Memory B cell (primary cell): ENCODE measurements at regions not wholly inside any gene's neighbourhood (a gene's known extent, or its start where the extent isn't known, plus 50 kb on each side); places are given as distances from the start of the nearest gene placed in this dataset.

ENCODE experiments used
- ATAC-seq: fragments of 150-1000 bp; cut with Tn5 transposase; 2 replicates; pipeline ENCODE4 v1.10.0; 2021; ENCODE audit warnings: low read depth, mild to moderate bottlenecking, moderate library complexity
- DNase-seq, 2 donors: peaks; one replicate each; pipeline ENCODE4 v3.0.0; 2022; ENCODE audit warnings: low spot score in 2 of 2
- H3K27ac Mint-ChIP-seq: one replicate; pipeline ENCODE4 v1.8.0; 2022; ENCODE audit warnings: mild to moderate bottlenecking, moderate library complexity, mixed read lengths
- H3K27me3 Mint-ChIP-seq: one replicate; pipeline ENCODE4 v1.8.0; 2022; ENCODE audit warnings: mixed read lengths
- H3K36me3 Mint-ChIP-seq: one replicate; pipeline ENCODE4 v1.8.0; 2022; ENCODE audit warnings: mild to moderate bottlenecking, mixed read lengths
- H3K4me1 Mint-ChIP-seq: one replicate; pipeline ENCODE4 v1.8.0; 2022; ENCODE audit warnings: mixed read lengths
- H3K4me3 Mint-ChIP-seq: one replicate; pipeline ENCODE4 v1.8.0; 2022; ENCODE audit warnings: mild to moderate bottlenecking, moderate library complexity, mixed read lengths
- H3K9me3 Mint-ChIP-seq: one replicate; pipeline ENCODE4 v1.8.0; 2022; ENCODE audit warnings: mixed read lengths

GRCh38 chr12:125356111-125356510 lies 290.9 kb downstream of the AACS start:
- peaks cover 10% of the 10 kb centered on the region for H3K27me3 Mint-ChIP-seq
- ATAC-seq (no peak), DNase-seq (no peak)
- H3K4me1 Mint-ChIP-seq, result no peaks in the 10 kb centered on the region
- H3K27ac Mint-ChIP-seq, result no peak overlapping the region
- no peak overlapping the region for H3K4me3 Mint-ChIP-seq
- H3K9me3 Mint-ChIP-seq, result no peaks in the 10 kb centered on the region
- H3K36me3 Mint-ChIP-seq, result peaks cover 3% of the 10 kb centered on the region

GRCh38 chr12:125357561-125357960 lies 292.3 kb downstream of the AACS start:
- Mint-ChIP-seq H3K9me3 (no peaks in the 10 kb centered on the region), H3K4me3 (no peak overlapping the region), H3K4me1 (no peaks in the 10 kb centered on the region), H3K27ac (no peak overlapping the region), H3K27me3 (peaks cover 10% of the 10 kb centered on the region), H3K36me3 (peaks cover 3% of the 10 kb centered on the region)
- no peak for DNase-seq
- no peak for ATAC-seq

GRCh38 chr12:125360540-125360939 lies 295.3 kb downstream of the AACS start:
- H3K4me3 Mint-ChIP-seq, result no peak overlapping the region
- no peak overlapping the region for H3K27ac Mint-ChIP-seq
- H3K36me3 Mint-ChIP-seq, result peaks cover 3% of the 10 kb centered on the region
- ATAC-seq (no peak), DNase-seq (no peak)
- no peaks in the 10 kb centered on the region for H3K4me1 Mint-ChIP-seq
- H3K27me3 Mint-ChIP-seq, result peaks cover 6% of the 10 kb centered on the region
- no peaks in the 10 kb centered on the region for H3K9me3 Mint-ChIP-seq

DNA sequence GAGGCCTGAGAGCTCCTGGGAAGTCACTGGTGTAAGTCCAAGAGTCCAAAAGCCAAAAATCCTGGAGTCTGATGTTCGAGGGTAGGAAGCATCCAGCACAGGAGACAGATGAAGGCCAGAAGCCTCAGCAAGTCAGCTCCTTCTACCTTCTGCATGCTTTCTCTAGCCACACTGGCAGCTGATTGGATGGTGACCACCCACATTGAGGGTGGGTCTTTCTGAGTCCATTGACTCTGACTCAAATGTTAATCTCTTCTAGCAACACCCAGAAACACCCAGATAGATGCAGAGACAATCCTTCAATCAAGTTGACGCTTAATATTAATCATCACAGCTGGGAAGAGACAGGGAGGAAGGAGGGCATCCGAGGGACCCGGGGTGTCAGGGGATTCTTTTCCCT lies 305.8 kb downstream of the AACS start:
- H3K4me1 Mint-ChIP-seq, result no peaks in the 10 kb centered on the region
- ATAC-seq, result no peak
- no peak overlapping the region for H3K4me3 Mint-ChIP-seq
- peaks cover 9% of the 10 kb centered on the region for H3K27me3 Mint-ChIP-seq
- H3K36me3 Mint-ChIP-seq, result no peaks in the 10 kb centered on the region
- H3K27ac Mint-ChIP-seq, result no peak overlapping the region
- H3K9me3 Mint-ChIP-seq, result peaks cover 5% of the 10 kb centered on the region
- no peak for DNase-seq

- no peak overlapping the region for H3K27ac Mint-ChIP-seq
- no peak overlapping the region for H3K4me3 Mint-ChIP-seq
- H3K9me3 Mint-ChIP-seq, result peaks cover 5% of the 10 kb centered on the region
- no peaks in the 10 kb centered on the region for H3K4me1 Mint-ChIP-seq
- no peaks in the 10 kb centered on the region for H3K36me3 Mint-ChIP-seq
- DNase-seq (no peak), ATAC-seq (no peak)
- peaks cover 9% of the 10 kb centered on the region for H3K27me3 Mint-ChIP-seq
Measured at GRCh38 chr12:125372085-125372484, 306.9 kb downstream of the AACS start.

DNA sequence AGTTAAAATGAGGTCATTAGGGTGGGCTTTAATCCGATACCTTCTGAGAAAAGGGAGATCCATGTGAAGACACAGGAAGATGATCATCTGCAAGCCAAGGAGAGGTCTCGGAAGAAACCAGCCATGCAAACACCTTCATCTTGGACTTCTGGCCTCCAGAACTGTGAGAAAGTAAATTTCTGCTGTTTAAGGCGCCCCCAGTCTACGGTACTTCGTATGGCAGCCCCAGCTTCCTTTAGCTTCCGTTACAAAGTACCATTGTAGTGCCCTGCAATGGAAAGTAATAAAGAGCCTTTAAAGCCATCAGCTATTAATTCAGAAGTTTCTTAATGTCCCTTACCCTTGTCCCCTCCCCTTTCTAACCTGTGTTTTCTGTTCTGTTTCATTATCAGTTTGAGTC lies 308.1 kb downstream of the AACS start:
- ATAC-seq (no peak), DNase-seq (no peak)
- no peaks in the 10 kb centered on the region for H3K4me1 Mint-ChIP-seq
- H3K9me3 Mint-ChIP-seq, result peaks cover 7% of the 10 kb centered on the region
- peaks cover 12% of the 10 kb centered on the region for H3K27me3 Mint-ChIP-seq
- no peak overlapping the region for H3K27ac Mint-ChIP-seq
- H3K36me3 Mint-ChIP-seq, result no peaks in the 10 kb centered on the region
- no peak overlapping the region for H3K4me3 Mint-ChIP-seq

DNA sequence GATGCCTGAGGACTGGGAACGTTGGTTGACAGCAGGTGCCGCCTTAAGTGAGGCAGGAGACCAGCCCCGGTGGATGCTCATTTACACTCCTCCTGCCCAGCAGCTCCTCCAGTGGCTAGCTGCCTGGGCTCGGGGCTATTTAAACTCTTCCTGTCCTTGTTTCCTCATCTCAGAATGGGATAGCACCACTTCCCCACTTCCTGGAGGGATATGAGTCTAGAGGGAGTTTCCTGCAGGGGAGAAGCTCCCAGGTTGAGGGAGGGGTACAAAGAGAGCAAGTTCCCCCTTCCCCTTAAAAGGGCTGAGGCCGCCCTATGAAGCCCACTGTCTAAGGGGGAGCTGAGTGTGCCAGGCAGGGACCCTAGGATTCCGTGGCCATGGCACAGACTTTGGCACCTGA lies 311.2 kb downstream of the AACS start:
- DNase-seq (no peak), ATAC-seq (no peak)
- H3K9me3 Mint-ChIP-seq, result peaks cover 5% of the 10 kb centered on the region
- H3K4me3 Mint-ChIP-seq, result no peak overlapping the region
- no peaks in the 10 kb centered on the region for H3K4me1 Mint-ChIP-seq
- no peaks in the 10 kb centered on the region for H3K36me3 Mint-ChIP-seq
- H3K27me3 Mint-ChIP-seq, result peaks cover 10% of the 10 kb centered on the region
- no peak overlapping the region for H3K27ac Mint-ChIP-seq

DNA sequence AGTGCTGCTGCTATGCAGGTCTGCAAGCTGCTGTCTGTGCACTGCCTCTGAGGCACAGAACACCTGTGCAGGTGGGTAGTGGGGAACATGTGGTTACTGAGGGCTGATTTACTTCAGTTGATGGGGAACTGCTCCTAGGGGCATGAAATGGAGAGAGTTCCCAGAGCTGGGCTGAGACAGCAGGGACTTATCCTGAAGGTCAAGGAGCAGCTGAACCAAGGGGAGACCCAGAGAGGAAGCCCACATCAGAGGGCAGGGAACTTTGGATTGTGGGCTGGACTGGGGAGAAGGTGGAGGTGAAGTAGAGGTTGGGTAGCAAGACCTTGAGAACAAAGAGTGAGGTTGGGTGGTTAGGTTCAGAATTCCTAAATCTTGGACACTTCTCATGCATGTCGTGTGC lies 311.9 kb downstream of the AACS start:
- ATAC-seq (no peak), DNase-seq (no peak)
- H3K9me3 Mint-ChIP-seq, result peaks cover 5% of the 10 kb centered on the region
- H3K4me3 Mint-ChIP-seq, result no peak overlapping the region
- H3K4me1 Mint-ChIP-seq, result no peaks in the 10 kb centered on the region
- no peak overlapping the region for H3K27ac Mint-ChIP-seq
- H3K27me3 Mint-ChIP-seq, result peaks cover 10% of the 10 kb centered on the region
- no peaks in the 10 kb centered on the region for H3K36me3 Mint-ChIP-seq

GRCh38 chr12:125381373-125381772 lies 316.1 kb downstream of the AACS start:
- ATAC-seq (no peak), DNase-seq (no peak)
- no peak overlapping the region for H3K27ac Mint-ChIP-seq
- no peaks in the 10 kb centered on the region for H3K4me1 Mint-ChIP-seq
- peaks cover 12% of the 10 kb centered on the region for H3K27me3 Mint-ChIP-seq
- H3K9me3 Mint-ChIP-seq, result peaks cover 5% of the 10 kb centered on the region
- no peak overlapping the region for H3K4me3 Mint-ChIP-seq
- H3K36me3 Mint-ChIP-seq, result no peaks in the 10 kb centered on the region

DNA sequence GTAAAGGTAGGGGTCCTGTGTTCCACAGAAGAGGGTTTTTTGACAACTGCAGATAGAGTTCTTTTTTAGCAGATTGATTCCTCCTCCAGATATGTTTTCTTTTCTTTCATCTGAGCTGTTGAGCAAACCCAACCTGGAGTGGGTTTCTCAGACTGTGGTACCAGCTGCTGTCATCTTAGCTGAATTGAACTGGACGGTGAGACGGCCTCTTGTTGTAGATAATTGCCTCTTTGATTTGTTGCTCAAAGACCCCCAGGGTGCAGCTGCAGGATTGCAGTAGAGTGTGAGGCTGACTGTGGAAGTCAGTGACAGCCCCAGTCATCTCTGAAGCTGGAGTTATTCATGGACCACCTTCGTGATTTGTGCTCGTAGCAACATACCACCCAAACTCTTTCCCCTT lies 317.7 kb downstream of the AACS start:
- H3K4me3 Mint-ChIP-seq, result no peak overlapping the region
- H3K4me1 Mint-ChIP-seq, result no peaks in the 10 kb centered on the region
- H3K36me3 Mint-ChIP-seq, result no peaks in the 10 kb centered on the region
- peaks cover 8% of the 10 kb centered on the region for H3K27me3 Mint-ChIP-seq
- ATAC-seq (no peak), DNase-seq (no peak)
- no peak overlapping the region for H3K27ac Mint-ChIP-seq
- H3K9me3 Mint-ChIP-seq, result peaks cover 2% of the 10 kb centered on the region

DNA sequence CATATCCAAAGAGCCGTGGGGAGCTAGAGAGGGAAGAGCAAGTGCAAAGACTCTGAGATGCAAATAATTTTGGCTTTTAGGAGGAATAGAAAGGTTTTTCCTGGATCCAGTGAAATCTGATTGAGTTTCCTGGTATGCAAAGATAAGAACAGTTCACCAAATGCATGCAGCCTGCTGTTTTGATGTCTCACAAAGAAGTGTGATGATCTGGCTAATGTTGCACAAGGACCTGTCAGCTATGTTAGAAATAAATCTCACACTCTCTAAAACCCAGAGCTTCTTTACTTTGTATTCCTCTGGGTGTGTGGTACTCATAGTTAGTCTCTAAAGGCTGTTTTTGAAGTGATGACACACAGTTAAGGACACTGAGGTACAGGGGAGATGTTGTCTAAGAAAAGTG lies 321.4 kb downstream of the AACS start:
- H3K4me1 Mint-ChIP-seq, result no peaks in the 10 kb centered on the region
- peaks cover 7% of the 10 kb centered on the region for H3K27me3 Mint-ChIP-seq
- DNase-seq, result no peak
- H3K4me3 Mint-ChIP-seq, result no peak overlapping the region
- H3K27ac Mint-ChIP-seq, result no peak overlapping the region
- H3K36me3 Mint-ChIP-seq, result no peaks in the 10 kb centered on the region
- H3K9me3 Mint-ChIP-seq, result peaks cover 4% of the 10 kb centered on the region
- no peak for ATAC-seq

GRCh38 chr12:125387206-125387605 lies 322.0 kb downstream of the AACS start:
- ATAC-seq (no peak), DNase-seq (no peak)
- H3K4me1 Mint-ChIP-seq, result no peaks in the 10 kb centered on the region
- H3K27me3 Mint-ChIP-seq, result peaks cover 7% of the 10 kb centered on the region
- H3K9me3 Mint-ChIP-seq, result peaks cover 4% of the 10 kb centered on the region
- no peaks in the 10 kb centered on the region for H3K36me3 Mint-ChIP-seq
- no peak overlapping the region for H3K27ac Mint-ChIP-seq
- no peak overlapping the region for H3K4me3 Mint-ChIP-seq

- ATAC-seq (no peak), DNase-seq (no peak)
- peaks cover 7% of the 10 kb centered on the region for H3K27me3 Mint-ChIP-seq
- H3K27ac Mint-ChIP-seq, result no peak overlapping the region
- peaks cover 4% of the 10 kb centered on the region for H3K9me3 Mint-ChIP-seq
- no peaks in the 10 kb centered on the region for H3K4me1 Mint-ChIP-seq
- no peaks in the 10 kb centered on the region for H3K36me3 Mint-ChIP-seq
- H3K4me3 Mint-ChIP-seq, result no peak overlapping the region
Measured at GRCh38 chr12:125389061-125389697, 323.9 kb downstream of the AACS start.

DNA sequence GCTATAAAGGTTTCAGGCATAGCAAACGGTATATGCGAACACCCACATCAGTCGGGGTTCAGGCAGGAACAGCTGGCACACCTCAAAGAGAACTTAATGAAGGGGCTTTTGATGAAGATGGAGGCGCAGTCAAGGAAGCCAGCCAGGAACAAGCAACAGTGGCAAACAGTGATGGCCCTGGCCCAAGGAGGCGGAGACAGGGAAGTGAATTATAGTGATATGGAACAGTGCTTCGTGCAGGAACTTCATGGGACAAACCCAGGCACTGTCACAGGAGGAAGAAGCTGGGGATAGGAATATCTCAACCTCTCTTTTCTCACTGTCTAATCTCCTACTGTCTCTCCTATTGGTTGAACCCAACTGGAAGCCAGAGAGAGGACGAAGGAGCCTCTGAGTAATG lies 328.3 kb downstream of the AACS start:
- Mint-ChIP-seq H3K27me3 (peaks cover 2% of the 10 kb centered on the region), H3K4me1 (no peaks in the 10 kb centered on the region), H3K36me3 (no peaks in the 10 kb centered on the region), H3K4me3 (no peak overlapping the region), H3K9me3 (peaks cover 8% of the 10 kb centered on the region), H3K27ac (no peak overlapping the region)
- no peak for ATAC-seq
- DNase-seq, result no peak

DNA sequence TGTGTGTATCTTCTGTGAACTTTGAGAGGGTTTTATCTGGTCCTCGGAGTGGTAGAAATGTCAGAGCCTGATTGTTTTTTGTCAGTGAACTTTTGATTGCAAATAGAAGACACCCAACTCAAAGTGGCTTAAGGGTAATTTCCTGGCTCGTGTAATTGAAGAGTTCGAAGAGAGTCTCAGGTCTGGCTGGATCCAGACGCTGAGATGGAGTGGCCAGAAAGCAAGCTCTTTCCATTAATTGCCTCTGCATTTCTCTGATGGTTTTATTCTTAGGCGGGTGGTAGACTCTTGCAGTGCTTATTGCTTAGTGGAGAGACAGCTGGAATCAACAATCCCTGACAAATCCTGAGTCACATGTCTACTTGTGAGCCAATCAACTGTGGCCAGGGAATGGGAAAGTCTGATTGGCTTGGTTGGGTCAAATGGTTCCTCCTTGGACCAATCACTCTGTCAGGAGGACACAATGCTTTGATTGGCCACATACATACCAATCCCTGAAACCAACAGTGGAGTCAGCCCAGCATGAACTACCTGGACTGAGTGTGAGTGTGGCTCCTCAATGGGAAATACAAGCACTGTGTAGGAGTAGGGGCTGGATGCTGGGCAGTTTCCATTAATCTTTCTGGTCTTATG lies 330.5 kb downstream of the AACS start:
- DNase-seq, result no peak
- no peaks in the 10 kb centered on the region for H3K27me3 Mint-ChIP-seq
- no peaks in the 10 kb centered on the region for H3K4me1 Mint-ChIP-seq
- no peak overlapping the region for H3K27ac Mint-ChIP-seq
- H3K36me3 Mint-ChIP-seq, result no peaks in the 10 kb centered on the region
- no peak overlapping the region for H3K4me3 Mint-ChIP-seq
- H3K9me3 Mint-ChIP-seq, result peaks cover 8% of the 10 kb centered on the region
- no peak for ATAC-seq
